Fibroblast of skin of left biceps (primary cell): ENCODE measurements at regions not wholly inside any gene's neighbourhood (a gene's known extent, or its start where the extent isn't known, plus 50 kb on each side); places are given as distances from the start of the nearest gene placed in this dataset.

Experiments
- DNase-seq, 2 experiments: peaks; one replicate each; pipeline ENCODE4 v3.0.0-alpha.2; 2013; ENCODE audit warnings: low read depth in 2 of 2

GRCh38 chr20:24762791-24763350 is 186.2 kb upstream of the CST7 start:
- no peak for DNase-seq

DNA sequence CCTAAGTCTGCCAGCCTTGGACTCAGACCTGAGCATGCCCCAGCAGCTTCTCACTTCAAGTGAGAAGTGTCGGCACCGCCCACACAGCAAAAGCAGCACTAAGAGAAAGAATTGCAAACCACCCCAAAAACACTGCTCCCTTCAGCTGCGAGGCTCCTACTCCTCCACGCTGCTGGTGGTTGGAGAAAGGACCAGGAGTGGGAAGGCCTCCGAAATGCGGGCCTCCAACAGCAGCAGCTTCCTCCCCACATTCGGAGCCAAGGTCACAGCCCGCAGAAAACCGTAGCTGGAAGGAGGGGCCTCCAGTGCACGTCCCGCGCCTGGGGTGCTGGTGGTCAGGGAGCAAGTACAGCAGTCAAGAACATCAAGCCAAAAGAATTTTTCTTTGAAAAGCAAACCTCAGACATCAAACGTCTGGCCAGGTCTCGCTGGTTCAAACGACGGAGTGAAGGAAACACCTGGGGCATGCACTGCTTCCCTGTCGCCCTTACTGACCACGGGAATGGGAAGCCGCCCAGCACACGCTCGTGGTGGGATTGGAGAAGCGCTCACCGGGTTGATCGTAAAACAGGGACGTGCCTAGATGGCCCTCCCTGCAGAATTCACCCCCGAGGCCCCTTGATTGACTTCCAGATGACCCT is 185.6 kb upstream of the CST7 start:
- DNase-seq: no peak

DNA sequence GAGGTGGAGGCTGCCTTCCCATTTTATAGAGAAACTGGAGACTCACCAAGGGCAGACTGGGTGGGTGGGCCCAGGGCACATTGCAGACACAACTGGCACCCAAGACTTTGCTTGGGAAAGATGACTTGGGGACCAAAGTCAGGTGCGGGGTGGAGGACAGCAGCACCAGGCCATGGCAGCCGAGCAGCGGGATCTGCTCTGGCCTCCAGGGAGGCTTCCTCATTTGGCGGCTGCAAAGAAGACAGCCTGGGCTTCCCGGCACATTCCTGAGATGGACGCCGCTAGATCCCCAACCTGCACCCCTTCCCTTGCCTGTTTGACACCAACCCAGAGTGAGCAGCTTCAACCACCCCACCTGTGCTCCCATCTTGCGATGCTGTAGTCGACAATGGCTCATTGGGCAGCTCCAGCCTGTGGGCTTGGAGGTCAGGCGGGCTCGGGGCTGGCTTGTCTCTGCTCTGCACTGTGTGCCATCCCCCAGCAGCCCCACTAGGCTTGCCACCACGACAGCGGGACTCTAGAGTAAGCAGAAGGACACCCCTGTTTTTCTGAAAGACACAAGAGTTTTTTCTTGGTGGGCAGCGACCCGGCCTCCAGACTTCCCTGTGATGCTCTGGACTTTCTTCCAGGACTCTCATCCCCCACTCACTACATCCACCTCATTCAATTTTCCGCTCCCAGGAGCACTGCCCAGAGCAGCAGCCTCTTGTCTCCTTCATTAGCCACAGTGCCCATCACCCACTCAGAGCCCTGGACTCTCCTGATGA is 184.9 kb upstream of the CST7 start:
- no peak for DNase-seq

GRCh38 chr20:24764794-24765202 is 184.3 kb upstream of the CST7 start:
- no peak for DNase-seq

GRCh38 chr20:24765316-24766142 is 183.5 kb upstream of the CST7 start:
- no peak for DNase-seq

- DNase-seq: no peak
These were observed 182.9 kb upstream of the CST7 start for GRCh38 chr20:24766143-24766527.

DNA sequence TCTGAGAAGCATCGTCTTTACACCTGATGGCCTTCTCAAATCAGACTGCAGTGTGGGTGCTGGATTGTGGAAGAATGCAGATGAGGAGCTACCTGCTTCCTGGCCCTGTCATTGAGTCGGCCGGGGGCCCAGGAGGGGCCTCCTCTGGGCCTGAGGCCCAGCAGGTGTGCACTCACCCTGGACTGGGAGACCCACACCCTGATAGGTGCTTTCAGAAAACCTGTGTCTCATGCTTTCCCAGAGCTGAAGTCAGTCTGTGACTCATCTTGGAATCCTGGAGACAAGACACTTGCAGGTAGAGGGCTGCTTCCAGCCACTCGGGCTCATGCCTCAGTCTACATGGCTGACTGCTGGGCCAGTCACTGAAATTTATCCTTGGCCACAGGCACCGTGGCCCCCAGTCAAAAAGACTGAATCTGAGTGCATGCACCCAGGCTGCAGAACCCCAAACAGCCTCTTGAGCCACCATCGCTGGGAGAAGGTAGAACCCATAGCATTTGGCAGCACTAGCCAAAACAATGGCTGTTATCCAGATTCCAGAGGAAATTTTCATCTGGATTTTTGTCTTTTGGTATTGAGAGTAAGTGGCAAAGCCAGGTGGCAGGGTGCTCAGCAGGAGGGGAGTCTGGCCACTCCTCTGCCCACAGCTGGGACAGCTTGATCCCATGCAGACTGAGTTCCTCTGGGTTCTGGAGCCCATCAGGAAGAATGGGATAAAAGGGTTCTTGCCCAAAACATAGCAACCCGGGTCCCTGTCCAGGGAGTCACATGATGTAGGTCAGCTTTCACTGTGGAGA is 182.0 kb upstream of the CST7 start:
- no peak for DNase-seq

DNA sequence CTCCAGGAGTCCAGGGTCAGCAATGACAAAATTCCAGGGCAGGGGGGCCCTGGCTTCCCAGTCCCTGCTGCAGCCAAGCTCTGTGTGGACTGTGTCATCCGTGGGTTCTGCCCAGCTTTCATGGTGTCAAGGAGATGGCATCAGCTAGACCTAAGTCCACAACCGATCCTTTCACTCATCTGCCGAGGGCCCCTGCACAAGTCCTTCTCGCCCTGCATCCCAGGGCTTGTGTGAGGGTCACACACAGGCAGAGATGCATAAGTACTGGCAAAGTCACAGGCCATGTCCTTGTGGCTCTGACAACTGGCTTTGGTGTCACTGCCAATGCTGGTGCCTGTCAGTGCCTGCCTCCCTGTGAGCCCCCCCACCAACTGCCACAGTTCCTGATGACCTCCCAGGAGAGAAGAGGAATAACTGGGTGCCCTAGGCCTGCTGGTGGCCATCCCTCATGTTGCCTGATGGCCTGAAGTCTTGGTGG is 181.4 kb upstream of the CST7 start:
- no peak for DNase-seq

GRCh38 chr20:24768201-24768636 is 180.8 kb upstream of the CST7 start:
- no peak for DNase-seq

DNA sequence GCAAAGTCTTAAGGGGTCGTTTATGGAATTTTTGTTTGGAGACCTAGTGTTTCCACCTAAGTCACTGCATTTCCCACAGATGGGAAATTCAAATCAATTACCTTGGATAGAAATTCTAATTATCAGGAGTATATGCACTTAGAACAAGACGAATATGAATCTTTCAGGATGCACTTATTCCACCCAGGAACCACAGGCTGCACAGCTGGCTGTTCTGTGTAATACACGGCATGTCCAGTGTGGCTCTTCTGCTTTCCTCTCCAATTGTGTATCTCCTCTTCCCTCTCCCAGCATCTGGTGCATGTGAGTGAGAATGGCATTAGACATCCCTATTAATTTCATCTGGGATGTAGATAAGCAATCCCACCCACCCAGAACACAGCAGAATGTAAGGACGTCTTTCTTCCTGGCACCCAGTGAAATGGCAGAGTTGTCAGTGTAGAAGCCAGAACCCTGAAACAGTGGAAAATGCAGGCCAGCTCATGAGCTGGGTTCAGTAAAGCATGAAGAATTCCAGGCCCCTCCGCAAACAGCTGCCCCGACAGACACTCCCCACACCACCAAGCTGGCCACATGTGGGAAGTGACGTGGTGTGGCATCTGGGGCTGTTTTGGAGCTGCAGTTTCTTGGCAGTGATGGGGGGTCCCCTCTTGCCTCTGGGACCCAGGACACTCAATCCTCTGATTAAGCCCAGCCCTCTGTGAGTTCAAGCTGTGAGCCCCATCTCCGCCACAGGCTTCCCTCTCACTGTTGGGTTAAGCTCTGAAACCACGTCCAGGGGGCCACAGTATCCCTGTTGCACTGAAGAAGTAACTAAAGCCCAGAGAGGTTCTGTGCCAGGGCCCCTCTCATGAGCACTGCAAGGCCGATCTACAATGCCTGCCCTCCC is 180.1 kb upstream of the CST7 start:
- DNase-seq: no peak

GRCh38 chr20:24769878-24770627 is 179.0 kb upstream of the CST7 start:
- no peak for DNase-seq

- DNase-seq: no peak
These were observed 178.2 kb upstream of the CST7 start for GRCh38 chr20:24770628-24771541.

- DNase-seq: no peak
These were observed 177.5 kb upstream of the CST7 start for GRCh38 chr20:24771542-24772061.

DNA sequence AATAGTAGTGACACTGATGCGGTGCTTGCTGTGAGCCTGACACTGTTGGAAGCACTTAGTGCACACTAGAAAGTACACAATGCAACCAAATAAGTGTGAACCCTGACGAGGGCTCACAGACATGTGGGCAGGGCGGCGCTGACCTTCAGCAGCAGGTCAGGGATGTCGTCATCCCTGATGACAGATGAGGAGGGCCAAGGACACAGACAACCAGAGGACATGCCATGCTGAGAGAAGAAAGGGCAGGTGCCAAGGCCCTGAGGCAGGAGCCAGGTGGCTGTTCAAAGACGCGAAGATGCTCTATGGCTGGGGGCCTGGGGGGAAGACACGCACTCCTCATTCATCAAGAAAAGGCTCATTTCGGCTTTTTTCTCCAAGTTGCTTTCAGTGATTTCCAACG is 176.4 kb upstream of the CST7 start:
- DNase-seq: no peak

DNA sequence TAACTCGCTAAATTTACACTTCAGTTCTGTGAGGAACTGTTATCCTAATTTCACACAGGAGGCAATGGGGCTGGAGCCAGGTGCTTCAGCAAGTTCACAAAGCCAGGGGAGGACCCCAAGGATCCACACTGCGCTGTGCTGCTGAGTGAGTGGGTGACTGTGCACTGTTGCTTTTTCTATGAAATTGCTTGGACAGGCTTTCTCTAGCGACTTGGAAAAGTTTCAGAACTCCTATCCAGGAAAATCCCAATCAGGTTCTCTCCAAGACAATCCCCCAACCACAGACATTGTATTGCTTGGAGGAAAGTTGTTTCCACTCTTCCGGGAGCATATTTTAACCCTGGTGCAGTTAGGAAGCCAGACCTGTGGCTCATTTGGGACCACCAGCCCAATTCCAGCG is 175.9 kb upstream of the CST7 start:
- DNase-seq: no peak

DNA sequence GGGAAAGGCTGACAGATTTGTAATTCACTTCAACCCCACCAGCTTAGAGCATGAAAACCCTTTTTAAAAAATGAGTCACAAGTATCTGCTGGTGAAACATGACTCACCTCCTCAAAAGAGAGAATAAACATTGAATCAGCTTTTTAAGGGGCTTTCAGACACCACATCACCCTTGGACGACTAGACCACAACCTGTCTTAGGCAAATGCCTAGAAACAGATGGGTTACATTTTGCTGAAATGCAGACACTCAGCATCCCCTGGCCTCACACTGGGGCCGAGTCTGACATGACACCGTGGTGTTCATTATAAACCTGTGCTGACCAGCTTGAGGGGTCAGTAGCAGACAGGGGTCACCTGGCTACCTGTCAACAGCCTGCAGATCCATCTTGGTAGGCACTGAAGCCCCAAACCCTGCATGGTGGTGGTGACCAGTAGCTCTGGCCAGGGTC is 175.3 kb upstream of the CST7 start:
- peak; percentile 74 to 80 for DNase-seq

DNA sequence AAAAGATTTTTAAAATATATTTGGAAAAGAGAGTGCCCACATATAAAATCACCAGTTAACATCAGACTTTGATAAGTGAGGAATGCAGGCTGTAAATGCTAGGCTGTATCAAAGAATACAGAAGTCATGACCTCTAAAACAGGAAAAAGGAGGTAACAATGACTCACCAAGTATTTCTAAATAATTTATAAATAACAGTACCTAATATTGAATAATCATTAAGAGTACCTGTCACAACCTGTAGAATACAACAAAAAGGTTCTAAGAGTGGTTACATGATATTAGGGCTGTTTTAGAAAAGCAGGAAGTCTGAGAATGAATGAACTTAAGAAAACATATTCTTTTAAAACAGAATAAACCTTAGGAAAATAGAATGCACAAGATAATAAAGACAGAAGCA is 173.1 kb upstream of the CST7 start:
- DNase-seq: no peak

DNA sequence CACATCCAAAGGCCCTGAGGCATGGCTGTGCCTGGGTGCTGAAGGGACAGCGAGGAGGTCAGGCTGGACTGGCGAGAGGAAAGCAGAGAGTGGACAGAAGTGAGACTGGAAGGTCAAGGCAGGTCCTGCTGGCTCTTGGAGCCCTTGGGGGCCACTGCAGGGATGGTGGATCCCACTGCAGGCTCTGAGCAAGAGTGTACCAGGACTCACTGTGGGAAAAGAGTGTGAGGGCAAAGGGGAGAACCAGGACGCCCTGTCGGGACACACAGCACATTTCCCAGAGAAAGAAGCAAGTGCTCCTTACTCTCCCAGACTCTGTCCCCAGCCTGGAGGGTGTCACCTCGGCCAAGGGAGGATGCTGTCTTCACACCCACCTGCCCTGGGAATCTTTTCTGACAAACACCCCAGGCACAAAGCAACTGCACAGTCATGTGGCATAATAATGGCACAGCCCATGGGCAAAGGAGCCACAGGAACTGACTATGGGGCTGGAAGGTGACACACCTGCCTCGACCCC is 172.3 kb upstream of the CST7 start:
- no peak for DNase-seq
